Activated CD8-positive, alpha-beta memory T cell treated with anti-CD3 and anti-CD28 coated beads, Interleukin-2, amount 50 U/mL, for 1 hour (primary cell): ENCODE measurements at regions not wholly inside any gene's neighbourhood (a gene's known extent, or its start where the extent isn't known, plus 50 kb on each side); places are given as distances from the start of the nearest gene placed in this dataset.
A peak's percentile ranks its signal among the peaks of the same experiment; 100 is the strongest.

Source experiments
- DNase-seq: peaks from one replicate; pipeline ENCODE4 v3.0.0-alpha.2; 2020; ENCODE audit errors: extremely low read depth

GRCh38 chr5:124664287-124664686 is 82.2 kb downstream of the ZNF608 start:
- DNase-seq = no peak

GRCh38 chr5:124663101-124663506 is 83.3 kb downstream of the ZNF608 start:
- DNase-seq = no peak

- no peak for DNase-seq
These were observed 84.2 kb downstream of the ZNF608 start for GRCh38 chr5:124662181-124662781.

GRCh38 chr5:124661317-124662141 is 84.9 kb downstream of the ZNF608 start:
- no peak for DNase-seq

- DNase-seq = no peak
These were observed 86.0 kb downstream of the ZNF608 start for GRCh38 chr5:124660229-124661093.

- no peak for DNase-seq
These were observed 86.6 kb downstream of the ZNF608 start for GRCh38 chr5:124659798-124660197.

GRCh38 chr5:124658867-124659557 is 87.4 kb downstream of the ZNF608 start:
- DNase-seq = no peak

GRCh38 chr5:124655921-124656511 is 90.4 kb downstream of the ZNF608 start:
- no peak for DNase-seq

GRCh38 chr5:124655251-124655917 is 91.1 kb downstream of the ZNF608 start:
- no peak for DNase-seq

- DNase-seq = no peak
These were observed 92.0 kb downstream of the ZNF608 start for GRCh38 chr5:124654418-124654817.

- no peak for DNase-seq
These were observed 92.8 kb downstream of the ZNF608 start for GRCh38 chr5:124653666-124654065.

- no peak for DNase-seq
These were observed 93.5 kb downstream of the ZNF608 start for GRCh38 chr5:124652892-124653441.

- DNase-seq = no peak
These were observed 94.0 kb downstream of the ZNF608 start for GRCh38 chr5:124652514-124652819.

GRCh38 chr5:124651663-124652513 is 94.6 kb downstream of the ZNF608 start:
- DNase-seq = no peak

GRCh38 chr5:124650951-124651662 is 95.3 kb downstream of the ZNF608 start:
- DNase-seq = no peak

GRCh38 chr5:124650147-124650561 is 96.3 kb downstream of the ZNF608 start:
- no peak for DNase-seq

- peak; percentile 55 for DNase-seq
These were observed 96.8 kb downstream of the ZNF608 start for GRCh38 chr5:124649491-124650146.

- DNase-seq = no peak
These were observed 97.5 kb downstream of the ZNF608 start for GRCh38 chr5:124648902-124649467.
